Activated B cell treated with CpG ODN at 0.5 μM for 24 hours (primary cell): ENCODE measurements at regions not wholly inside any gene's neighbourhood (a gene's known extent, or its start where the extent isn't known, plus 50 kb on each side); places are given as distances from the start of the nearest gene placed in this dataset.

Experiments used
- ATAC-seq: fragments of 200-7000 bp; cut with Tn5 transposase; one replicate; pipeline ENCODE4 v1.10.0; 2021; ENCODE audit warnings: low read depth, mild to moderate bottlenecking, moderate library complexity
- CTCF ChIA-PET: fragments of 350-600 bp; sonication (Branson Sonifier 250); formaldehyde crosslinking; loops from one replicate; lab custom pipeline; 2021; ENCODE audit warnings: antibody characterized with exemption; lab: Charles Lee
- POLR2A ChIA-PET: fragments of 350-600 bp; sonication (Branson Sonifier 250); formaldehyde crosslinking; loops from one replicate; lab custom pipeline; 2021; ENCODE audit warnings: antibody characterized with exemption; lab: Charles Lee
- DNase-seq: peaks from one replicate; pipeline ENCODE4 v3.0.0; 2022
- H3K27ac Mint-ChIP-seq: one replicate; pipeline ENCODE4 v1.8.0; 2020; ENCODE audit warnings: mixed read lengths
- H3K27me3 Mint-ChIP-seq: one replicate; pipeline ENCODE4 v1.8.0; 2021; ENCODE audit warnings: mixed read lengths
- H3K36me3 Mint-ChIP-seq: one replicate; pipeline ENCODE4 v1.8.0; 2021; ENCODE audit warnings: low read depth, mixed read lengths
- H3K4me1 Mint-ChIP-seq: one replicate; pipeline ENCODE4 v1.8.0; 2021; ENCODE audit warnings: mixed read lengths
- H3K4me3 Mint-ChIP-seq: one replicate; pipeline ENCODE4 v1.8.0; 2020; ENCODE audit warnings: mild to moderate bottlenecking, mixed read lengths
- H3K9me3 Mint-ChIP-seq: one replicate; pipeline ENCODE4 v1.8.0; 2020; ENCODE audit warnings: mixed read lengths
- CTCF ChIP-seq: fragments of 200-600 bp; IDR thresholded peaks from one replicate; pipeline ENCODE4 v1.8.0; 2022; ENCODE audit warnings: antibody characterized with exemption, mild to moderate bottlenecking
- intact Hi-C: fragments of 100-400 bp; cut with micrococcal nuclease; formaldehyde crosslinking; loops from one replicate; pipeline ENCODE4 v1.15.1; 2024

- CTCF ChIA-PET: no interaction called here
- H3K4me1 Mint-ChIP-seq: no peaks in the 10 kb centered on the region
- H3K9me3 Mint-ChIP-seq: no peaks in the 10 kb centered on the region
Observed at GRCh38 chr22:27300536-27301285, 500.8 kb downstream of the MN1 start.

GRCh38 chr22:27302501-27302900 is 499.1 kb downstream of the MN1 start:
- Mint-ChIP-seq H3K4me3 (no peak overlapping the region), H3K36me3 (no peaks in the 10 kb centered on the region), H3K27ac (no peak overlapping the region), H3K4me1 (no peaks in the 10 kb centered on the region), H3K27me3 (peaks cover 28% of the 10 kb centered on the region), H3K9me3 (no peaks in the 10 kb centered on the region)
- intact Hi-C loops: no loop called here
- no peak for DNase-seq
- POLR2A ChIA-PET: no interaction called here
- CTCF ChIA-PET: no interaction called here
- ATAC-seq: no peak
- TF ChIP-seq CTCF: no peak

More at GRCh38 chr22:27300536-27301285, 500.8 kb downstream of the MN1 start:
- Mint-ChIP-seq H3K27me3 (peaks cover 40% of the 10 kb centered on the region), H3K36me3 (no peaks in the 10 kb centered on the region), H3K27ac (no peak overlapping the region), H3K4me3 (no peak overlapping the region)
- no peak for TF ChIP-seq CTCF
- no peak for DNase-seq
- no peak for ATAC-seq
- POLR2A ChIA-PET: no interaction called here
- intact Hi-C loops: no loop called here

GRCh38 chr22:27303718-27304117 is 497.8 kb downstream of the MN1 start:
- no peaks in the 10 kb centered on the region for H3K36me3 Mint-ChIP-seq
- DNase-seq (no peak), ATAC-seq (no peak)
- no peak overlapping the region for H3K4me3 Mint-ChIP-seq
- TF ChIP-seq CTCF: no peak
- no peaks in the 10 kb centered on the region for H3K9me3 Mint-ChIP-seq
- intact Hi-C loops: no loop called here
- CTCF ChIA-PET: no interaction called here
- H3K27me3 Mint-ChIP-seq: peaks cover 17% of the 10 kb centered on the region
- POLR2A ChIA-PET: no interaction called here
- no peak overlapping the region for H3K27ac Mint-ChIP-seq
- H3K4me1 Mint-ChIP-seq: no peaks in the 10 kb centered on the region

- Mint-ChIP-seq H3K4me1 (no peaks in the 10 kb centered on the region), H3K4me3 (no peak overlapping the region), H3K9me3 (no peaks in the 10 kb centered on the region), H3K27ac (no peak overlapping the region), H3K27me3 (peaks cover 5% of the 10 kb centered on the region), H3K36me3 (no peaks in the 10 kb centered on the region)
- POLR2A ChIA-PET: no interaction called here
- DNase-seq (no peak), ATAC-seq (no peak)
- CTCF ChIA-PET: no interaction called here
- intact Hi-C loops: no loop called here
- no peak for TF ChIP-seq CTCF
Observed at GRCh38 chr22:27306771-27307170, 494.8 kb downstream of the MN1 start.

GRCh38 chr22:27307545-27308247 is 493.9 kb downstream of the MN1 start:
- no peak overlapping the region for H3K27ac Mint-ChIP-seq
- H3K27me3 Mint-ChIP-seq: peaks cover 4% of the 10 kb centered on the region
- H3K9me3 Mint-ChIP-seq: no peaks in the 10 kb centered on the region
- H3K4me1 Mint-ChIP-seq: no peaks in the 10 kb centered on the region
- ChIA-PET POLR2A (no interaction called here), CTCF (no interaction called here)
- TF ChIP-seq CTCF: no peak
- intact Hi-C loops: no loop called here
- DNase-seq (no peak), ATAC-seq (no peak)
- no peaks in the 10 kb centered on the region for H3K36me3 Mint-ChIP-seq
- no peak overlapping the region for H3K4me3 Mint-ChIP-seq
